ENCODE measurements at regions not wholly inside any gene's neighbourhood (a gene's known extent, or its start where the extent isn't known, plus 50 kb on each side); places are given as distances from the start of the nearest gene placed in this dataset.

DNA sequence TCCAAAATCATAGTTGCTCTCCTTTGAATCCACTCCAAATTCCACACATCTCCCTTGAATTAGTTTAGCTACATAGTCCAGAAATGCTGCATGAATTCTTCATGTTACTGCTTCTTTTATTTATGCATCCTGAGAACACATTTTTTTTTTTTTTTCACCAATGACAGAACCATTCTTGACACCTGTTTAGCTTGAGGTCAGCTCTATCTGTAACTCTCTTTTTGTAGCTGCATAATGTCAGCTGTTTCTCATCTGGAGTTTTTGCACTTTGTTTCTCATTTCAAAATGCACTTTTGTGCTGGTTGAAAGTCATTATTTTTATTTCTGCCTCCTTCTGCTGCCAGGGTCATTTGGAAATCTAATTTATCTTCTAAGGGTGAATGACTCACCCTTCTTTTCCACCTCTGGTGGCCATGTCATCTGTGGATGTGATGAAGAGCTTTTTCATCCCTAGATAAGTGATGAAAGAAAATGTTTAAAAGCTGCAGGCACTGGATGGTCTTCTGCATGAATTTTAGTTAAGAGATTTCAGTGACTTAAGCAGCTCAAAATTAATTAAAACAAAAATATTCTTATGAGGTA, 93.7 kb downstream of the JRKL start (continued):
- TF ChIP-seq, protein P1, sequence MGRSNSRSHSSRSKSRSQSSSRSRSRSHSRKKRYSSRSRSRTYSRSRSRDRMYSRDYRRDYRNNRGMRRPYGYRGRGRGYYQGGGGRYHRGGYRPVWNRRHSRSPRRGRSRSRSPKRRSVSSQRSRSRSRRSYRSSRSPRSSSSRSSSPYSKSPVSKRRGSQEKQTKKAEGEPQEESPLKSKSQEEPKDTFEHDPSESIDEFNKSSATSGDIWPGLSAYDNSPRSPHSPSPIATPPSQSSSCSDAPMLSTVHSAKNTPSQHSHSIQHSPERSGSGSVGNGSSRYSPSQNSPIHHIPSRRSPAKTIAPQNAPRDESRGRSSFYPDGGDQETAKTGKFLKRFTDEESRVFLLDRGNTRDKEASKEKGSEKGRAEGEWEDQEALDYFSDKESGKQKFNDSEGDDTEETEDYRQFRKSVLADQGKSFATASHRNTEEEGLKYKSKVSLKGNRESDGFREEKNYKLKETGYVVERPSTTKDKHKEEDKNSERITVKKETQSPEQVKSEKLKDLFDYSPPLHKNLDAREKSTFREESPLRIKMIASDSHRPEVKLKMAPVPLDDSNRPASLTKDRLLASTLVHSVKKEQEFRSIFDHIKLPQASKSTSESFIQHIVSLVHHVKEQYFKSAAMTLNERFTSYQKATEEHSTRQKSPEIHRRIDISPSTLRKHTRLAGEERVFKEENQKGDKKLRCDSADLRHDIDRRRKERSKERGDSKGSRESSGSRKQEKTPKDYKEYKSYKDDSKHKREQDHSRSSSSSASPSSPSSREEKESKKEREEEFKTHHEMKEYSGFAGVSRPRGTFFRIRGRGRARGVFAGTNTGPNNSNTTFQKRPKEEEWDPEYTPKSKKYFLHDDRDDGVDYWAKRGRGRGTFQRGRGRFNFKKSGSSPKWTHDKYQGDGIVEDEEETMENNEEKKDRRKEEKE (IDR thresholded peaks at IDR 0.05), result no peak
- TF ChIP-seq KLF5 (IDR thresholded peaks at IDR 0.05; ENCODE audit: partially characterized antibody) (no peak), FOXM1 (IDR thresholded peaks at IDR 0.05; ENCODE audit: low read depth, low read length) (no peak), CEBPB (IDR thresholded peaks at IDR 0.05; ENCODE audit: borderline replicate concordance in 1 of 2, low read depth in 2 of 2, low read length in 2 of 2) (no peak), CBX5 (IDR thresholded peaks at IDR 0.05; ENCODE audit: low read depth) (no peak), STAT3 (IDR thresholded peaks at IDR 0.05; ENCODE audit: low read depth, low read length) (no peak), SRF (IDR thresholded peaks at IDR 0.05; ENCODE audit: low read depth in 2 of 2, low read length in 2 of 2) (no peak), PAX8 (IDR thresholded peaks at IDR 0.05) (no peak), SPI1 (IDR thresholded peaks at IDR 0.05; ENCODE audit: borderline replicate concordance, insufficient read depth, low read depth, low read length) (no peak), BCL11A (IDR thresholded peaks at IDR 0.05; ENCODE audit: low read depth, low read length) (no peak), NRF1 (conservative IDR thresholded peaks at IDR 0.05; ENCODE audit: low read depth, low read length) (no peak)
- TF ChIP-seq, protein P2, sequence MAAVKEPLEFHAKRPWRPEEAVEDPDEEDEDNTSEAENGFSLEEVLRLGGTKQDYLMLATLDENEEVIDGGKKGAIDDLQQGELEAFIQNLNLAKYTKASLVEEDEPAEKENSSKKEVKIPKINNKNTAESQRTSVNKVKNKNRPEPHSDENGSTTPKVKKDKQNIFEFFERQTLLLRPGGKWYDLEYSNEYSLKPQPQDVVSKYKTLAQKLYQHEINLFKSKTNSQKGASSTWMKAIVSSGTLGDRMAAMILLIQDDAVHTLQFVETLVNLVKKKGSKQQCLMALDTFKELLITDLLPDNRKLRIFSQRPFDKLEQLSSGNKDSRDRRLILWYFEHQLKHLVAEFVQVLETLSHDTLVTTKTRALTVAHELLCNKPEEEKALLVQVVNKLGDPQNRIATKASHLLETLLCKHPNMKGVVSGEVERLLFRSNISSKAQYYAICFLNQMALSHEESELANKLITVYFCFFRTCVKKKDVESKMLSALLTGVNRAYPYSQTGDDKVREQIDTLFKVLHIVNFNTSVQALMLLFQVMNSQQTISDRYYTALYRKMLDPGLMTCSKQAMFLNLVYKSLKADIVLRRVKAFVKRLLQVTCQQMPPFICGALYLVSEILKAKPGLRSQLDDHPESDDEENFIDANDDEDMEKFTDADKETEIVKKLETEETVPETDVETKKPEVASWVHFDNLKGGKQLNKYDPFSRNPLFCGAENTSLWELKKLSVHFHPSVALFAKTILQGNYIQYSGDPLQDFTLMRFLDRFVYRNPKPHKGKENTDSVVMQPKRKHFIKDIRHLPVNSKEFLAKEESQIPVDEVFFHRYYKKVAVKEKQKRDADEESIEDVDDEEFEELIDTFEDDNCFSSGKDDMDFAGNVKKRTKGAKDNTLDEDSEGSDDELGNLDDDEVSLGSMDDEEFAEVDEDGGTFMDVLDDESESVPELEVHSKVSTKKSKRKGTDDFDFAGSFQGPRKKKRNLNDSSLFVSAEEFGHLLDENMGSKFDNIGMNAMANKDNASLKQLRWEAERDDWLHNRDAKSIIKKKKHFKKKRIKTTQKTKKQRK (IDR thresholded peaks at IDR 0.05; ENCODE audit: low read depth, low read length), result no peak
- TF ChIP-seq, protein P3, sequence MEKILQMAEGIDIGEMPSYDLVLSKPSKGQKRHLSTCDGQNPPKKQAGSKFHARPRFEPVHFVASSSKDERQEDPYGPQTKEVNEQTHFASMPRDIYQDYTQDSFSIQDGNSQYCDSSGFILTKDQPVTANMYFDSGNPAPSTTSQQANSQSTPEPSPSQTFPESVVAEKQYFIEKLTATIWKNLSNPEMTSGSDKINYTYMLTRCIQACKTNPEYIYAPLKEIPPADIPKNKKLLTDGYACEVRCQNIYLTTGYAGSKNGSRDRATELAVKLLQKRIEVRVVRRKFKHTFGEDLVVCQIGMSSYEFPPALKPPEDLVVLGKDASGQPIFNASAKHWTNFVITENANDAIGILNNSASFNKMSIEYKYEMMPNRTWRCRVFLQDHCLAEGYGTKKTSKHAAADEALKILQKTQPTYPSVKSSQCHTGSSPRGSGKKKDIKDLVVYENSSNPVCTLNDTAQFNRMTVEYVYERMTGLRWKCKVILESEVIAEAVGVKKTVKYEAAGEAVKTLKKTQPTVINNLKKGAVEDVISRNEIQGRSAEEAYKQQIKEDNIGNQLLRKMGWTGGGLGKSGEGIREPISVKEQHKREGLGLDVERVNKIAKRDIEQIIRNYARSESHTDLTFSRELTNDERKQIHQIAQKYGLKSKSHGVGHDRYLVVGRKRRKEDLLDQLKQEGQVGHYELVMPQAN (conservative IDR thresholded peaks at IDR 0.05), result no peak
- TF ChIP-seq, protein P4, sequence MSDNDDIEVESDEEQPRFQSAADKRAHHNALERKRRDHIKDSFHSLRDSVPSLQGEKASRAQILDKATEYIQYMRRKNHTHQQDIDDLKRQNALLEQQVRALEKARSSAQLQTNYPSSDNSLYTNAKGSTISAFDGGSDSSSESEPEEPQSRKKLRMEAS (IDR thresholded peaks at IDR 0.05; ENCODE audit: low read depth, low read length), result no peak

Data from GM12878 (cell line).